DMS153 treated with DMSO at 0.1 percent for 48 hours (cell line): ENCODE measurements at regions not wholly inside any gene's neighbourhood (a gene's known extent, or its start where the extent isn't known, plus 50 kb on each side); places are given as distances from the start of the nearest gene placed in this dataset.

Source experiments
- DNase-seq: peaks from one replicate; lab custom pipeline; 2025; ENCODE audit not compliant: unreplicated experiment; lab: John Stamatoyannopoulos, UW

DNA sequence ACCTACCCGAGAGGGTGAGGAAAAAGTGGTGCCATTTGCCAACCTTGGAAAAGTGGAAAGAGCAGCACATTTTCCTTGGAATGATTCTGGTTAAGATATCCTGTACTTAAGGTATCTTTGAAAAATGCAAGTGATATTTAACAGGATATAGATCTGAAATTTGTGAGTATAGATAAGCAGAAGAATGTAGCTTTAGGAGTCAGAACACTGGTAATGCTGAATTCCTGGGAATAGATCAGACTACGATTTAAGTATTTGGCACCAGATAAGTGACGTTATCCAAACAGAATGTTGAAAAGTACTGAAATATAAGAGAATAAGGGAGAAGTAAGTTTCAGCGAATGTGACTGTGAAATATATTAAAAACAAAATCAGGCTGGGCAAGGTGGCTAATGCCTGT, 210.1 kb downstream of the PCDH7 start:
- no peak for DNase-seq

DNA sequence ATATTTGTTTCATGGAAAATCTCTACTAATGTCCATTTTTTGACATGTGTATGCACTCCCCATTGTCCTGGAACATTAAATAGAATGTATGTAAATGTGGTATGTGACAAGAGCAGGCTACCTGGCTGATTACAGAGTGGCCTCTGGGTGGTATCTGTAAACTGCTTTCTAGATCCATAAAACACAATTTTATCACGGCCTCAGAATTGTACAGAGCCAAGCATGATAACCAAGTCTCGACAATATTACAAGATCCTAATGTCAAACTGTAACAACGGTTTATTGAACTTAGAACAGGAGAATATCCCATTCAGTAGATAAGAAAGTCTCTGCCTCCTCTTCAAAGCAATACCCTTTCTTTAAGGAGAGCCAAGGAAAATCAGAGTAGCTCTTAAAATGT, 212.4 kb downstream of the PCDH7 start:
- no peak for DNase-seq

DNA sequence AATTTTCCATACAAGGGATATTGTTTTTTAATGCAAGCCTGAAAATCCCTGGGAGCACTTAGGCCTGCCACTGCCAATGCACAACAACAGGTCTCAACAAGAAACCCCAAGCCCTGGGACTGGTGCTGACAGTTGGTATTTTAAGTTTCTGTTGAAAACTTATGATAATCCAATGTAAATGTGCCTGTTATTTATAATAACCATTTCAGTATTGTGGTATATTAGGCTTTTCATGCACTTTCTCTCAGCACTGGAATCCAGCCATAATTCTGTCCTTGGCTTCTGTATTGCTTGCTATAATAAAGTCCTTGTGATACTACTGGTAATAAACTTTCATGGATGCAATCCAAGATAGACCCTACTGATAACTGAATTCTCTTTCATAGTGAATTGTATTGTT, 218.9 kb downstream of the PCDH7 start:
- DNase-seq, result no peak

- no peak for DNase-seq
Observed at GRCh38 chr4:30939684-30940083, 219.5 kb downstream of the PCDH7 start.

- no peak for DNase-seq
Observed at GRCh38 chr4:30941641-30942040, 221.5 kb downstream of the PCDH7 start.

GRCh38 chr4:30943356-30943755, 223.2 kb downstream of the PCDH7 start:
- no peak for DNase-seq

DNA sequence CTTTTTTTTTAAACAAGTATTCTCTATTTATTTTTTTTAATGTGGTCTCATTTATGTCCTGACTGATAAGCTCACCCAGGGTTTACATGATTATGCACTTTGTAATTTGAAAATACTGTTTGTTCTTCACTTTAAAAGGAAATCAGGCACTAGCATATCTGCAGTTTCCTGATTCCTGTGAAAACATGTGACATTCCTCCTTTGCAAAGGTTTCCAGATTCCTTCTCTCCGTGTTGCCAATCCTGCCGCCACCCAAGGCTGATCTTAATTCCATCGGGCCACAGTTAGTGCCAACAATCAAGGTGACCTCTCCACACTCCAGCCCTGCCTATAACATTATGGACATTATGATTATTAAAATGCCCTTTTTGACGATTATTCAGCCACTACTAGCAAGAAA, 225.4 kb downstream of the PCDH7 start:
- no peak for DNase-seq

GRCh38 chr4:30946288-30946687, 226.1 kb downstream of the PCDH7 start:
- no peak for DNase-seq

DNA sequence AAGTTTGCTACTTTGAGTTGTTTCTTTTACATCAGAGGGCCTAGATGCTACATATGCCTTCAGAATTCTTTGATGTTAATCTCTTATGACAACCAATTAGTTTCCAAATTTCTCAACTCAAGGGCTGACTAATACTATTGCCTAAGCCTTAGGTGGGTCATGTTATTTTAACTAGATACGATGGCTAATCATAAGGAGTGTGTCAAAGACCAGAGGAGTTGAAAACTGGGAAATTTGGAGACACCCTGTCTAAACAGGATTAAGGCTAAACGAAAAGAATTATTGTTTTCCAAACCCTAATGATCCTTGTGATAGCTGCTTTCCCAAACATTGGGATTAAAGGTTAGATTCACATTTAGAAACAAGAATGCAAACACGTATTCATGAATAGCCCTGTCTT, 228.5 kb downstream of the PCDH7 start:
- DNase-seq, result no peak

DNA sequence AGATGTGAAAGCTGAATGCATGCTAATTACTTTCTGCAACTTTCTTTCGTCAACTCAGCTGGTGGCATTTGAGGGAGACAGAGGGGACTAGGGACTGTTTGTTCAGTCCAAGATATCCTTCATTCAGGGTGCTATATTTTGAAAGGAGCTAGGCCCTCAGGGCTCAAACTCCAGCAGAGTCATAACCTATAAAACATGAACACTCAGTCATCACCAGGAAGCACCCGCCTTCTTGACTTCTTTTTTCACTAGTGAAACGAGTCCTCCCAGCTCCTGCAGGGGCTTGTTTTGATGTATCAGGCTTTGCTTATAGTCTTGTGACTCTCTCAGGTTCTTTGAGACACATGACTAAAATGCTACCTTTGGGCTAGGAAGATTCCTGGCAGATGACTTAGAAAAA, 230.6 kb downstream of the PCDH7 start:
- no peak for DNase-seq

DNA sequence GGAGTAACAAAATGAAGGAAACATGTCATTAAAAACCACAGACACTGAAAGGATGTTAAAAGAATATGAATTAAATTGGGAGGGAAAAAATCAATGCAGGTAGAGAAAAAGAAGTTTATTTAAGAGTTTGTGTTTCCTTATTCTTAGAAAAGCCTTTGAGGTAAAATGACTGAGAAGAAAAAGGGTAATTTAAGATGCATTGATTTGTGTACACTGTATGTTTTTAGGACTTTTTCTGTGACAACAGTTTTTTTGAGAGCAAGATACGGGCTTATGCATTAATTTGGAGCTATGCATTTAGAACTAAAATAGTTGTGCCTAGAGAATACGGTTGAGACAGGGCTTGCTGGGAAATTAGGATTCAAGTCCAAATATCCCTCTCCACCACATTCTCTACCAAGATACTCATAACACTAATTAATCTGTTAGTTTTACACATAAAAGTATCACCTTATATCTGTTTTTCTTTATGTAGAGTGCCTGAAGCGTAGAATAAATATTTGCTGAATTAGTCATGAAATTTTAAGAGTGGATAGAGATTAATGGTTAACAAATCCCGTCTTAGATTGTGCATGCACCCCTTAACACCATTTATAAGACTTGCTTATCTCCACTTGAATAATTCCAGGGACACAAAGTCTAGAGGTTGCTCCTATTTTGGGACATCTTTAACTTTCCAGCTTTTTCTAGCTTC, 232.5 kb downstream of the PCDH7 start:
- DNase-seq, result no peak

- DNase-seq, result no peak
Observed at GRCh38 chr4:30953799-30954198, 233.6 kb downstream of the PCDH7 start.

GRCh38 chr4:30956916-30957315, 236.7 kb downstream of the PCDH7 start:
- no peak for DNase-seq

GRCh38 chr4:30957706-30958105, 237.5 kb downstream of the PCDH7 start:
- no peak for DNase-seq

- no peak for DNase-seq
Observed at GRCh38 chr4:30959781-30960485, 239.8 kb downstream of the PCDH7 start.

DNA sequence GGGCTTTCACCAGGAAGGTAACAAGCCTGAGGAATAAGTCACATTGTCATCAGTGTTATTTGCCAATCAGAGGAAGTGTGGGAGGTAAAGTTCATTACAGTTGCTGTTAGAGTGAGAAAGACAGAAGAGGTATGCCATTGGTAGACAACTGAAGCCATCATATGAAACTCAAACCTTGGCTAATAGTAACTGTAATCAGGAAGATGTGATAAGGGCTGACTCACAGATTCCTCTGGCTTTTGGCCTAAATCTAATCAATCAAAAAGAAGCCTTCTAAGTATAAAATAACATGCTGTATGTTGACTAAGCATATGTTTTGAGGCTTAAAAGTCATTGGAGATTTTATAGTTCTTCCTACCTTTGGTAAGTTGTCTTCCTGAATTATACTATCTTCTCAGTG, 242.8 kb downstream of the PCDH7 start:
- DNase-seq, result no peak

GRCh38 chr4:30968926-30969325, 248.8 kb downstream of the PCDH7 start:
- DNase-seq, result no peak

DNA sequence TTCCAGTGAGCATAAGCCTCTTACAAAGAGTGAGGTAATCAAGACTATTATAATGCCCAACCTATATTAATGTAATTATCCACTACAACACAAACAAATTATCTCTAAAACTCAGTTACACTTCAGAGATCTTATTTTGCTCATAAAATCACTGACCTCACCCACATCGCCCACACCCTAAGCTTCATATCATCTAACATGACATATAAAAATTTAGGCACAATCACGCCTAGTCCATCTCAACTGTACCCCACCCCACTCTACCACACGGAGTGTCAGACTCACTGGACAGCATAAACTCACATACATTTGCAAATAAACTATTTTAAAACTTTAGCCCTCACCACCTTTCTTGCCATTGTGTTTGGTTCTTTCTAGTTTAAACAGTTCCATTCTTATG, 252.4 kb downstream of the PCDH7 start:
- no peak for DNase-seq

DNA sequence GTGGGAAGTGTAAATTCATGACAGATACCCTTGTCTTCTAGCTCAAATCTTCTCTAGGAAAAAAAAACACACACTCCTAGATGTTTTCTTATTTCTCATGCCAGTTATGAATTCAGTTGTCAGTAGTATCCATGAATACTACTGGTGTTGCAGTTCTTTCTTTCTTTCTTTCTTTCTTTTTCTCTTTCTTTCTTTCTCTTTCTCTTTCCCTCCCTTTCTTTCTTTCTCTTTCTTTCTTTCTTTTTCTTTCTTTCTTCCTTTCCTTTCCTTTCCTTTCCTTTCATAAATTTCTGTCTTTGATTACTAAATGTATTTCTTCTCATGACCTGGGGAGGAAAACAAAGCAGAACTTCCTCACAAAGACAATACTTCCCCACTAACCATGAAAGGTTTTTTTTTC, 253.8 kb downstream of the PCDH7 start:
- no peak for DNase-seq

GRCh38 chr4:30979402-30979801, 259.2 kb downstream of the PCDH7 start:
- no peak for DNase-seq

DNA sequence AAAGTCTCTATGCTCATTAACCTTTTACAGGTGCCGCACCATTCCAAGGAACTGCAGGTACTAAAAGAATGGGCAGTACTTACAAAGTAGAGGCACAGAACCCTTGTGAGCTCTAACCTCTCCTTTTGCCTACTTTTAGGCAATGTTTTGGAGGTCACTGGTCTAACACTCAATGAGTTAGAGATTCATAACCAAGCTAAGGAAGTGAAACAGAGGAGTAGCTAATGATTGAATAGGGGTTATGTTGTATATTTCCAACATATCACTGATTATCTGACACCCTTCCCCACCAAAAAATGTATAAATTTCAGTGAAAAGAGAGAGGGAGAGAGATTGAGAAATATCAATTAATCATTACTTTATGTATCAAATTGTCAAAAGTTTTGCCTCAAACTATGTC, 269.3 kb downstream of the PCDH7 start:
- DNase-seq, result no peak

GRCh38 chr4:30996841-30997240, 276.7 kb downstream of the PCDH7 start:
- no peak for DNase-seq

DNA sequence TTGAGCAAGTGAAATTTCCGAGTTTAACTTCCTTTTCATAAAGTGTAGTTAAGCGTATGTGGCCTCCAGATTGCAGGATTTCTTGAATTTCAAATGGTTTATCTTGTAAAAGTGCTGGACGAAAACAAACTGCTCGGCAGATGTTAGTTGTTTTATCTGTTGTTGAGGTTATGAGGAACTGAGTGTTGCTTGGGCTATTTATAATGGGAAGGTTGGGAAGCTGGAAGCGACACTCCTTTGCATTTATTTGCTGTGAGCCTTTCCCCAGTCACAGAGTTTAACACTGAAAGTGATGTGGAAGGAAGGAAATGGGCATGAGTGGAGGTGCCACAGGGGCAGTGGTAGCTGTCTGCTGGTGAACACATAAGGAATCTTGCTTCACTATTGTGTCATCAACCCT, 284.9 kb downstream of the PCDH7 start:
- no peak for DNase-seq
